ENCODE measurements at regions not wholly inside any gene's neighbourhood (a gene's known extent, or its start where the extent isn't known, plus 50 kb on each side); places are given as distances from the start of the nearest gene placed in this dataset.

GRCh38 chr14:58836303-58836974, 198.7 kb downstream of the DACT1 start:
- no peak overlapping the region for H3K27ac ChIP-seq (ENCODE audit: low read depth in 1 of 2, low read length in 2 of 2)
- intact Hi-C loops (cut with DNase I) = no loop called here
- 97% methylated on average over 1 of the region's 1 CpG for WGBS, 2 donors
- no peak for DNase-seq
- H3K4me3 ChIP-seq (ENCODE audit: low read length in 2 of 2) = no peak overlapping the region
- peaks cover 0 to 3% of the 10 kb centered on the region in 2 donors for H3K4me1 ChIP-seq (ENCODE audit: control insufficient read depth in 1 of 2, insufficient read depth in 2 of 2, low read length in 2 of 2)
- H3K27me3 ChIP-seq (ENCODE audit: control insufficient read depth in 1 of 2, insufficient read depth in 2 of 2, low read length in 1 of 2) = no peaks in the 10 kb centered on the region
- H3K36me3 ChIP-seq (ENCODE audit: control insufficient read depth in 1 of 2, insufficient read depth in 2 of 2, low read length in 1 of 2) = no peaks in the 10 kb centered on the region
- ATAC-seq (ENCODE audit: low FRiP score) = no peak
- no peaks in the 10 kb centered on the region for H3K9me3 ChIP-seq (ENCODE audit: control insufficient read depth, low read length)

- intact Hi-C loops (cut with DNase I) = no loop called here
- Histone ChIP-seq H3K9me3 (ENCODE audit: control insufficient read depth, low read length) (no peaks in the 10 kb centered on the region), H3K4me3 (ENCODE audit: low read length in 2 of 2) (no peak overlapping the region), H3K27ac (ENCODE audit: low read depth in 1 of 2, low read length in 2 of 2) (no peak overlapping the region), H3K36me3 (ENCODE audit: control insufficient read depth in 1 of 2, insufficient read depth in 2 of 2, low read length in 1 of 2) (no peaks in the 10 kb centered on the region), H3K4me1 (ENCODE audit: control insufficient read depth in 1 of 2, insufficient read depth in 2 of 2, low read length in 2 of 2) (peaks cover 0 to 3% of the 10 kb centered on the region in 2 donors), H3K27me3 (ENCODE audit: control insufficient read depth in 1 of 2, insufficient read depth in 2 of 2, low read length in 1 of 2) (no peaks in the 10 kb centered on the region)
- ATAC-seq (ENCODE audit: low FRiP score) (no peak), DNase-seq (no peak)
- 82 to 84% methylated on average over 5 of the region's 5 CpGs for WGBS, 2 donors
These were observed 201.5 kb downstream of the DACT1 start for GRCh38 chr14:58839233-58839632.

GRCh38 chr14:58844544-58844943, 206.8 kb downstream of the DACT1 start:
- Histone ChIP-seq H3K4me1 (ENCODE audit: control insufficient read depth in 1 of 2, insufficient read depth in 2 of 2, low read length in 2 of 2) (peaks cover 0 to 3% of the 10 kb centered on the region in 2 donors), H3K36me3 (ENCODE audit: control insufficient read depth in 1 of 2, insufficient read depth in 2 of 2, low read length in 1 of 2) (no peaks in the 10 kb centered on the region), H3K27me3 (ENCODE audit: control insufficient read depth in 1 of 2, insufficient read depth in 2 of 2, low read length in 1 of 2) (no peaks in the 10 kb centered on the region), H3K4me3 (ENCODE audit: low read length in 2 of 2) (no peak overlapping the region), H3K9me3 (ENCODE audit: control insufficient read depth, low read length) (no peaks in the 10 kb centered on the region), H3K27ac (ENCODE audit: low read depth in 1 of 2, low read length in 2 of 2) (no peak overlapping the region)
- DNase-seq = no peak
- 96 to 98% methylated on average over 2 of the region's 2 CpGs for WGBS, 2 donors
- intact Hi-C loops (cut with DNase I) = no loop called here
- ATAC-seq (ENCODE audit: low FRiP score) = no peak

DNA sequence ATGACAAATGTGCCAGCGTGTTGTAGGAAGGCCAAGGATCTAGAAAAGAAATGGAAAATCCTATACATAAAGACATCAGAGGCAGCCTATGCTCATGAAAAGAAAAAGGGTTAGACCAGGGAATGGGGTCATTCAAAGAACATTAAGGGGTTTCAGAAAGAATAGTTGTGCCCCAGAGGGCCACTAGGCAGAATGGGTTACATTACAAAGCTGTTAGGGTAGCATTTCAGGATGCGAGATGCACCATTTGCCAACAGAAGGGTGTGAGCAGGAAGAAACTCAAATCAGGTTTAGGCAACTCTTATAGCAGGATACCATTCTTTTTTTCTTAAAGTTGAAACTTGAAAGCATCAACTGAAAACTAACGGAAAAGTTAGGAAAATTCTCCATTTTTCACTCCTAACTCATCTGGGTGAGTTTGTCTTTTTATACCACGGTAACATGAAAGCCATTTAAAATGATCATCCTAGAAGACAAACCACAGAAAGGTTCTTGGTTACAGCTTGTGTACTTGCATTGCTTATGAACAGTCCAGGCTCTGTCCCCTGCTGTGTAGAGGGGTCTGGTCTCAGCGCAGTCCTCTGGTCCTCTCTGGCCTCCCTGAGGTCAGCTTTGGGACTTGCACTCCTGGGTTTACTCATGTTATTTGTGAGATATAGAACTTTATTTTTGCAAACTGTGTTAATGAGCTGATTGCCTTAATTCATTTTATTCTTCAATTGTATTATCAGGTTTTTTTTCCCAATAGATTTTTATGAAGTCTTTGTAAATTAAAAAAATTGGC, 209.1 kb downstream of the DACT1 start:
- intact Hi-C loops (cut with DNase I) = no loop called here
- no peak for DNase-seq
- Histone ChIP-seq H3K4me3 (ENCODE audit: low read length in 2 of 2) (no peak overlapping the region), H3K36me3 (ENCODE audit: control insufficient read depth in 1 of 2, insufficient read depth in 2 of 2, low read length in 1 of 2) (no peaks in the 10 kb centered on the region), H3K27ac (ENCODE audit: low read depth in 1 of 2, low read length in 2 of 2) (no peak overlapping the region), H3K9me3 (ENCODE audit: control insufficient read depth, low read length) (no peaks in the 10 kb centered on the region), H3K27me3 (ENCODE audit: control insufficient read depth in 1 of 2, insufficient read depth in 2 of 2, low read length in 1 of 2) (no peaks in the 10 kb centered on the region), H3K4me1 (ENCODE audit: control insufficient read depth in 1 of 2, insufficient read depth in 2 of 2, low read length in 2 of 2) (no peaks in the 10 kb centered on the region)
- no peak for ATAC-seq (ENCODE audit: low FRiP score)
- WGBS, 2 donors = 75 to 92% methylated on average over 5 of the region's 5 CpGs

DNA sequence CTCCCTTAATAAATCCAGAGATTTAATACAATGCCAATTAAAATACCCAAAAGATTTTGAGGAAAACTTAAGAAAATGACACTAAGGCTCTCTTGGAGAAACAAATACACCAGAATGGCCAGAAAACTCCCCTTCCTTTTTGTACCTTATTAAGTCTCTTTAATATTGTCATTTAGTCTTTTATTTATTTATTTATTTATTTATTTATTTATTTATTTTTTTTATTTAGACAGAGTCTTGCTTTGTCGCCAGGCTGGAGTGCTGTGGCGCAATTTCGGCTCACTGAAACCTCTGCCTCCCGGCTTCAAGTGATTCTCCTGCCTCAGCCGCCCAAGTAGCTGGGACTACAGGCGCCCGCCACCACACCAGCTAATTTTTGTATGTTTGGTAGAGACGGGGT, 210.6 kb downstream of the DACT1 start:
- 98% methylated on average over 8 of the region's 8 CpGs for WGBS, 2 donors
- DNase-seq = no peak
- H3K36me3 ChIP-seq (ENCODE audit: control insufficient read depth in 1 of 2, insufficient read depth in 2 of 2, low read length in 1 of 2) = no peaks in the 10 kb centered on the region
- H3K9me3 ChIP-seq (ENCODE audit: control insufficient read depth, low read length) = no peaks in the 10 kb centered on the region
- H3K4me3 ChIP-seq (ENCODE audit: low read length in 2 of 2) = no peak overlapping the region
- intact Hi-C loops (cut with DNase I) = no loop called here
- no peak overlapping the region for H3K27ac ChIP-seq (ENCODE audit: low read depth in 1 of 2, low read length in 2 of 2)
- H3K27me3 ChIP-seq (ENCODE audit: control insufficient read depth in 1 of 2, insufficient read depth in 2 of 2, low read length in 1 of 2) = no peaks in the 10 kb centered on the region
- H3K4me1 ChIP-seq (ENCODE audit: control insufficient read depth in 1 of 2, insufficient read depth in 2 of 2, low read length in 2 of 2) = no peaks in the 10 kb centered on the region
- no peak for ATAC-seq (ENCODE audit: low FRiP score)

- no peak for DNase-seq
- no peaks in the 10 kb centered on the region for H3K27me3 ChIP-seq (ENCODE audit: control insufficient read depth in 1 of 2, insufficient read depth in 2 of 2, low read length in 1 of 2)
- no peak overlapping the region for H3K27ac ChIP-seq (ENCODE audit: low read depth in 1 of 2, low read length in 2 of 2)
- WGBS, 2 donors = 69 to 95% methylated on average over 4 of the region's 4 CpGs
- intact Hi-C loops (cut with DNase I) = no loop called here
- H3K9me3 ChIP-seq (ENCODE audit: control insufficient read depth, low read length) = no peaks in the 10 kb centered on the region
- no peaks in the 10 kb centered on the region for H3K4me1 ChIP-seq (ENCODE audit: control insufficient read depth in 1 of 2, insufficient read depth in 2 of 2, low read length in 2 of 2)
- ATAC-seq (ENCODE audit: low FRiP score) = no peak
- H3K4me3 ChIP-seq (ENCODE audit: low read length in 2 of 2) = no peak overlapping the region
- no peaks in the 10 kb centered on the region for H3K36me3 ChIP-seq (ENCODE audit: control insufficient read depth in 1 of 2, insufficient read depth in 2 of 2, low read length in 1 of 2)
These were observed 211.8 kb downstream of the DACT1 start for GRCh38 chr14:58849601-58850000.

- ATAC-seq (ENCODE audit: low FRiP score) (no peak), DNase-seq (no peak)
- H3K27me3 ChIP-seq (ENCODE audit: control insufficient read depth in 1 of 2, insufficient read depth in 2 of 2, low read length in 1 of 2) = no peaks in the 10 kb centered on the region
- 85 to 93% methylated on average over 1 of the region's 1 CpG for WGBS, 2 donors
- H3K4me1 ChIP-seq (ENCODE audit: control insufficient read depth in 1 of 2, insufficient read depth in 2 of 2, low read length in 2 of 2) = no peaks in the 10 kb centered on the region
- no peak overlapping the region for H3K27ac ChIP-seq (ENCODE audit: low read depth in 1 of 2, low read length in 2 of 2)
- intact Hi-C loops (cut with DNase I) = no loop called here
- H3K9me3 ChIP-seq (ENCODE audit: control insufficient read depth, low read length) = no peaks in the 10 kb centered on the region
- no peak overlapping the region for H3K4me3 ChIP-seq (ENCODE audit: low read length in 2 of 2)
- no peaks in the 10 kb centered on the region for H3K36me3 ChIP-seq (ENCODE audit: control insufficient read depth in 1 of 2, insufficient read depth in 2 of 2, low read length in 1 of 2)
These were observed 212.2 kb downstream of the DACT1 start for GRCh38 chr14:58850011-58850410.

GRCh38 chr14:58861586-58861985, 223.8 kb downstream of the DACT1 start:
- WGBS, 2 donors = 16 to 17% methylated on average over 2 of the region's 2 CpGs
- Histone ChIP-seq H3K4me3 (ENCODE audit: low read length in 2 of 2) (no peak overlapping the region), H3K4me1 (ENCODE audit: control insufficient read depth in 1 of 2, insufficient read depth in 2 of 2, low read length in 2 of 2) (peaks cover 0 to 6% of the 10 kb centered on the region in 2 donors), H3K9me3 (ENCODE audit: control insufficient read depth, low read length) (no peaks in the 10 kb centered on the region), H3K27me3 (ENCODE audit: control insufficient read depth in 1 of 2, insufficient read depth in 2 of 2, low read length in 1 of 2) (no peaks in the 10 kb centered on the region), H3K36me3 (ENCODE audit: control insufficient read depth in 1 of 2, insufficient read depth in 2 of 2, low read length in 1 of 2) (no peaks in the 10 kb centered on the region), H3K27ac (ENCODE audit: low read depth in 1 of 2, low read length in 2 of 2) (no peak overlapping the region)
- no peak for ATAC-seq (ENCODE audit: low FRiP score)
- intact Hi-C loops (cut with DNase I) = no loop called here
- DNase-seq = no peak
